ENCODE measurements at regions not wholly inside any gene's neighbourhood (a gene's known extent, or its start where the extent isn't known, plus 50 kb on each side); places are given as distances from the start of the nearest gene placed in this dataset.

DNA sequence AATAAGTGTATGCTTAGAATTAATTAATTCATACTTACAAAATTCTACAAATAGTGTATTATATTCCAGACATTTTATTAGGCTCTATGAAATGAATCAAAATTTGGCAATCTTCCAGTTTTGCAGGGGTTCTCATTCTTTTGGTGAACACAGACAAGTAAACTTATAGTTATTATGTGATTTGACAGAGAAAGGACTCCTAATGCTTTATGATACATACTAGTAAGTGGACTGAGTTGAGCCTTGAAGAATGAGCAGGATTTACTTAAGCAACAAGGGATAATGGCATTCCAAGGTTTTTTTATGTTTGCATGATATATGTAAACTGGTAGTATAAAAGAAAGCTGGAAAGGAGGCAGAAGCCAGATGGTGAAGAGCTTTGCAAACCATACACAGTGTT, 145.7 kb upstream of the FERD3L start:
- TF ChIP-seq CTCF (IDR thresholded peaks at IDR 0.05) (no peak), POLR2A (IDR thresholded peaks at IDR 0.05) (no peak)

All from esophagus squamous epithelium (tissue), 4 donors.